ENCODE measurements at regions not wholly inside any gene's neighbourhood (a gene's known extent, or its start where the extent isn't known, plus 50 kb on each side); places are given as distances from the start of the nearest gene placed in this dataset.

- TF ChIP-seq REST (IDR thresholded peaks at IDR 0.05; ENCODE audit: low read depth, low read length) (no peak), EZH2phosphoT487 (IDR thresholded peaks at IDR 0.05; ENCODE audit: borderline replicate concordance, low read depth) (no peak), CTCF (IDR thresholded peaks at IDR 0.05) (no peak), YY1 (IDR thresholded peaks at IDR 0.05; ENCODE audit: low read depth) (no peak), GABPA (IDR thresholded peaks at IDR 0.05; ENCODE audit: low read depth) (no peak), SMC3 (IDR thresholded peaks at IDR 0.05; ENCODE audit: low read depth, low read length) (no peak)
Observed at GRCh38 chr6:113403966-113404595, 453.1 kb upstream of the MARCKS start (continued).

GRCh38 chr6:113405326-113406047 is 451.7 kb upstream of the MARCKS start:
- Histone ChIP-seq H2AFZ (ENCODE audit: low read depth) (no peak overlapping the region), H3K27ac (ENCODE audit: low read depth in 2 of 2, low read length in 1 of 2) (no peak overlapping the region), H3F3A (replicated peaks; ENCODE audit: insufficient read depth) (no peaks in the 10 kb centered on the region), H3K4me1 (ENCODE audit: control insufficient read depth in 1 of 2, insufficient read depth in 2 of 2, low read depth in 1 of 2, low read length in 1 of 2) (peaks cover 0 to 5% of the 10 kb centered on the region in 2 experiments; a peak in 3 of 4 replicates), H3K36me3 (replicated peaks in 1 of 2; ENCODE audit: control insufficient read depth in 1 of 2, insufficient read depth in 2 of 2, low read length in 1 of 2) (no peaks in the 10 kb centered on the region), H3K27me3 (ENCODE audit: insufficient read depth) (no peaks in the 10 kb centered on the region), H3K4me3 (ENCODE audit: low read depth in 2 of 2, low read length in 1 of 2) (no peak overlapping the region), H3K9ac (no peak overlapping the region), H3K9me2 (no peaks in the 10 kb centered on the region), H3K79me2 (ENCODE audit: insufficient read depth) (no peaks in the 10 kb centered on the region), H4K20me1 (ENCODE audit: insufficient read depth) (no peaks in the 10 kb centered on the region), H3K9me3 (no peaks in the 10 kb centered on the region), H3K4me2 (no peak overlapping the region)
- ChIA-PET CTCF (no interaction called here), POLR2A (no interaction called here)
- DNase-seq: no peak
- TF ChIP-seq SIN3A (IDR thresholded peaks at IDR 0.05; ENCODE audit: borderline replicate concordance, low read depth, low read length): no peak

Measured in SK-N-SH (cell line).